Large intestine (tissue), 3 donors: ENCODE measurements at regions not wholly inside any gene's neighbourhood (a gene's known extent, or its start where the extent isn't known, plus 50 kb on each side); places are given as distances from the start of the nearest gene placed in this dataset.

Source experiments
- DNase-seq, 2 donors: peaks; one replicate each; pipeline versions ENCODE4 v3.0.0 to v3.0.0-alpha.2; 2013
- H3K27ac ChIP-seq: one replicate; pipeline ENCODE4 v1.5.1; 2013; ENCODE audit warnings: low read length
- H3K27me3 ChIP-seq: 2 replicates; pipeline ENCODE4 v1.6.1; 2013; ENCODE audit warnings: low read length; ENCODE audit not compliant: control insufficient read depth, insufficient read depth
- H3K36me3 ChIP-seq: 2 replicates; pipeline ENCODE4 v1.6.1; 2013; ENCODE audit warnings: low read length; ENCODE audit not compliant: control insufficient read depth, insufficient read depth
- H3K4me1 ChIP-seq: one replicate; pipeline ENCODE4 v1.6.1; 2013; ENCODE audit warnings: low read length; ENCODE audit not compliant: control insufficient read depth, insufficient read depth
- H3K4me3 ChIP-seq: one replicate; pipeline ENCODE4 v1.5.1; 2013; ENCODE audit warnings: low read length
- H3K9me3 ChIP-seq: one replicate; pipeline ENCODE4 v1.6.1; 2013; ENCODE audit warnings: mild to moderate bottlenecking, low read depth, low read length, moderate library complexity; ENCODE audit not compliant: control insufficient read depth
- WGBS: methylation state at CpG from one replicate; pipeline ENCODE4 v1.1.5; 2013; ENCODE audit warnings: low lambda C conversion rate; ENCODE audit not compliant: insufficient coverage; 5-methylcytosine and 5-hydroxymethylcytosine counted together

- no CpG with 5 or more reads among the region's 1 CpG for WGBS
- H3K27me3 ChIP-seq: no peaks in the 10 kb centered on the region
- no peaks in the 10 kb centered on the region for H3K4me1 ChIP-seq
- H3K4me3 ChIP-seq: no peak overlapping the region
- H3K36me3 ChIP-seq: no peaks in the 10 kb centered on the region
- DNase-seq: no peak
- H3K27ac ChIP-seq: no peak overlapping the region
- H3K9me3 ChIP-seq: no peaks in the 10 kb centered on the region
Observed at GRCh38 chr7:22657479-22657878, 69.5 kb upstream of the IL6 start.

GRCh38 chr7:22655781-22656180, 71.2 kb upstream of the IL6 start:
- Histone ChIP-seq H3K27me3 (no peaks in the 10 kb centered on the region), H3K9me3 (no peaks in the 10 kb centered on the region), H3K36me3 (no peaks in the 10 kb centered on the region), H3K4me3 (no peak overlapping the region), H3K27ac (no peak overlapping the region), H3K4me1 (no peaks in the 10 kb centered on the region)
- 93% methylated on average over 3 of the region's 4 CpGs for WGBS
- DNase-seq: no peak

- H3K36me3 ChIP-seq: no peaks in the 10 kb centered on the region
- no peak for DNase-seq
- H3K27me3 ChIP-seq: no peaks in the 10 kb centered on the region
- no peaks in the 10 kb centered on the region for H3K9me3 ChIP-seq
- no CpG with 5 or more reads among the region's 1 CpG for WGBS
- H3K27ac ChIP-seq: no peak overlapping the region
- H3K4me1 ChIP-seq: no peaks in the 10 kb centered on the region
- H3K4me3 ChIP-seq: no peak overlapping the region
Observed at GRCh38 chr7:22654831-22655230, 72.2 kb upstream of the IL6 start.

- H3K27ac ChIP-seq: no peak overlapping the region
- H3K27me3 ChIP-seq: no peaks in the 10 kb centered on the region
- H3K36me3 ChIP-seq: no peaks in the 10 kb centered on the region
- no peak overlapping the region for H3K4me3 ChIP-seq
- H3K4me1 ChIP-seq: no peaks in the 10 kb centered on the region
- H3K9me3 ChIP-seq: no peaks in the 10 kb centered on the region
- DNase-seq: no peak
Observed at GRCh38 chr7:22653951-22654350, 73.0 kb upstream of the IL6 start.

- no peak for DNase-seq
- Histone ChIP-seq H3K27me3 (no peaks in the 10 kb centered on the region), H3K4me3 (no peak overlapping the region), H3K4me1 (no peaks in the 10 kb centered on the region), H3K27ac (no peak overlapping the region), H3K36me3 (no peaks in the 10 kb centered on the region), H3K9me3 (peaks cover under 1% of the 10 kb centered on the region)
- 80% methylated on average over 1 of the region's 5 CpGs for WGBS
Observed at GRCh38 chr7:22651534-22652243, 75.3 kb upstream of the IL6 start.

- H3K27me3 ChIP-seq: no peaks in the 10 kb centered on the region
- H3K4me1 ChIP-seq: no peaks in the 10 kb centered on the region
- WGBS: no CpG with 5 or more reads among the region's 4 CpGs
- no peak overlapping the region for H3K27ac ChIP-seq
- no peak overlapping the region for H3K4me3 ChIP-seq
- no peak for DNase-seq
- H3K36me3 ChIP-seq: no peaks in the 10 kb centered on the region
- peaks cover 6% of the 10 kb centered on the region for H3K9me3 ChIP-seq
Observed at GRCh38 chr7:22651036-22651435, 76.0 kb upstream of the IL6 start.

- H3K27me3 ChIP-seq: no peaks in the 10 kb centered on the region
Observed at GRCh38 chr7:22649686-22650085, 77.3 kb upstream of the IL6 start.

GRCh38 chr7:22647451-22648257, 79.3 kb upstream of the IL6 start:
- Histone ChIP-seq H3K27me3 (no peaks in the 10 kb centered on the region), H3K9me3 (peaks cover 23% of the 10 kb centered on the region), H3K36me3 (no peaks in the 10 kb centered on the region), H3K27ac (no peak overlapping the region), H3K4me1 (no peaks in the 10 kb centered on the region), H3K4me3 (no peak overlapping the region)
- no peak for DNase-seq
- 93% methylated on average over 2 of the region's 3 CpGs for WGBS

More at GRCh38 chr7:22649686-22650085, 77.3 kb upstream of the IL6 start:
- Histone ChIP-seq H3K9me3 (peaks cover 19% of the 10 kb centered on the region), H3K4me1 (no peaks in the 10 kb centered on the region), H3K27ac (no peak overlapping the region), H3K36me3 (no peaks in the 10 kb centered on the region), H3K4me3 (no peak overlapping the region)
- no peak for DNase-seq
- WGBS: 100% methylated on average over 1 of the region's 3 CpGs

- Histone ChIP-seq H3K27ac (no peak overlapping the region), H3K27me3 (no peaks in the 10 kb centered on the region), H3K4me3 (no peak overlapping the region), H3K9me3 (peaks cover 26% of the 10 kb centered on the region), H3K36me3 (no peaks in the 10 kb centered on the region), H3K4me1 (no peaks in the 10 kb centered on the region)
- no peak for DNase-seq
Observed at GRCh38 chr7:22645418-22646181, 81.4 kb upstream of the IL6 start.

GRCh38 chr7:22642454-22642853, 84.5 kb upstream of the IL6 start:
- Histone ChIP-seq H3K36me3 (no peaks in the 10 kb centered on the region), H3K4me3 (no peak overlapping the region), H3K27me3 (no peaks in the 10 kb centered on the region), H3K27ac (no peak overlapping the region), H3K4me1 (no peaks in the 10 kb centered on the region), H3K9me3 (peaks cover 26% of the 10 kb centered on the region)
- DNase-seq: no peak
